HEK293 (cell line): ENCODE measurements at regions not wholly inside any gene's neighbourhood (a gene's known extent, or its start where the extent isn't known, plus 50 kb on each side); places are given as distances from the start of the nearest gene placed in this dataset.

Experiments used
- CTCF ChIA-PET: fragments of 350-600 bp; formaldehyde crosslinking; extraction: SDS; loops from one replicate; lab custom pipeline; 2021; ENCODE audit warnings: antibody characterized with exemption; lab: Yijun Ruan, JAX
- POLR2A ChIA-PET: fragments of 300-600 bp; formaldehyde crosslinking; extraction: SDS; loops from one replicate; lab custom pipeline; 2020; ENCODE audit warnings: antibody characterized with exemption, inconsistent platforms; lab: Yijun Ruan, JAX
- H3K27ac ChIP-seq: fragments of 200-500 bp; sonication (Bioruptor generic); 2 replicates; pipeline ENCODE4 v1.5.1; 2014; ENCODE audit warnings: low read depth, low read length, control low read depth, inconsistent platforms; ENCODE audit errors: extremely low read depth
- H3K36me3 ChIP-seq, 2 experiments: fragments of 200-500 bp in 1 of 2; sonication (Bioruptor generic) in 1 of 2; 1 replicate in 1 of 2; 2 replicates in 1 of 2; pipeline ENCODE4 v1.5.1; 2014 to 2017; ENCODE audit warnings: inconsistent platforms in 2 of 2, low read length in 2 of 2; ENCODE audit not compliant: control insufficient read depth in 2 of 2, insufficient read depth in 1 of 2
- H3K4me1 ChIP-seq: fragments of 200-500 bp; sonication (Bioruptor generic); 2 replicates; pipeline ENCODE4 v1.5.1; 2014; ENCODE audit warnings: mild to moderate bottlenecking, low read length, inconsistent platforms; ENCODE audit not compliant: control insufficient read depth, insufficient read depth
- H3K4me3 ChIP-seq: 2 replicates; pipeline ENCODE4 v1.5.1; 2011; ENCODE audit warnings: low read depth, mild to moderate bottlenecking, control low read depth, low read length, moderate library complexity
- H3K9me3 ChIP-seq: fragments of 200-500 bp; sonication (Bioruptor generic); 2 replicates; pipeline ENCODE4 v1.5.1; 2014; ENCODE audit warnings: low read depth, low read length, inconsistent platforms; ENCODE audit not compliant: control insufficient read depth, insufficient read depth
- BCL6B ChIP-seq: fragments of 450-650 bp; formaldehyde crosslinking; IDR thresholded peaks from 2 replicates; pipeline ENCODE4 v1.5.1; 2017; ENCODE audit warnings: missing biosample characterization, missing genetic modification characterization
- CTCF ChIP-seq: fragments of 450-650 bp; formaldehyde crosslinking; IDR thresholded peaks from 2 replicates; pipeline ENCODE4 v1.5.1; 2016; ENCODE audit warnings: missing biosample characterization, missing genetic modification characterization
- GLIS1 ChIP-seq: fragments of 450-650 bp; formaldehyde crosslinking; IDR thresholded peaks from 2 replicates; pipeline ENCODE4 v1.5.1; 2016; ENCODE audit warnings: missing biosample characterization, missing genetic modification characterization
- KLF16 ChIP-seq: fragments of 450-650 bp; formaldehyde crosslinking; IDR thresholded peaks from 2 replicates; pipeline ENCODE4 v1.5.1; 2017; ENCODE audit warnings: missing biosample characterization, missing genetic modification characterization
- MYNN ChIP-seq: fragments of 450-650 bp; formaldehyde crosslinking; IDR thresholded peaks from 2 replicates; pipeline ENCODE4 v1.5.1; 2016; ENCODE audit warnings: missing biosample characterization, missing genetic modification characterization, borderline replicate concordance
- PRDM10 ChIP-seq: fragments of 450-650 bp; formaldehyde crosslinking; IDR thresholded peaks from 2 replicates; pipeline ENCODE4 v1.5.1; 2016; ENCODE audit warnings: missing biosample characterization, missing genetic modification characterization
- PRDM4 ChIP-seq: fragments of 450-650 bp; formaldehyde crosslinking; IDR thresholded peaks from 2 replicates; pipeline ENCODE4 v1.5.1; 2017; ENCODE audit warnings: missing biosample characterization, missing genetic modification characterization
- PRDM6 ChIP-seq: fragments of 450-650 bp; formaldehyde crosslinking; IDR thresholded peaks from 2 replicates; pipeline ENCODE4 v1.5.1; 2017; ENCODE audit warnings: missing biosample characterization, missing genetic modification characterization
- ZEB2 ChIP-seq: fragments of 450-650 bp; formaldehyde crosslinking; IDR thresholded peaks from 2 replicates; pipeline ENCODE4 v1.5.1; 2016; ENCODE audit warnings: missing biosample characterization, missing genetic modification characterization
- ZIC2 ChIP-seq: fragments of 450-650 bp; formaldehyde crosslinking; IDR thresholded peaks from 2 replicates; pipeline ENCODE4 v1.5.1; 2016; ENCODE audit warnings: missing biosample characterization, missing genetic modification characterization
- ZNF155 ChIP-seq: fragments of 450-650 bp; formaldehyde crosslinking; IDR thresholded peaks from 2 replicates; pipeline ENCODE4 v1.5.1; 2016; ENCODE audit warnings: missing biosample characterization, missing genetic modification characterization
- ZNF580 ChIP-seq: fragments of 450-650 bp; formaldehyde crosslinking; IDR thresholded peaks from 2 replicates; pipeline ENCODE4 v1.5.1; 2016; ENCODE audit warnings: missing biosample characterization, missing genetic modification characterization
- ZNF623 ChIP-seq: fragments of 450-650 bp; formaldehyde crosslinking; IDR thresholded peaks from 2 replicates; pipeline ENCODE4 v1.5.1; 2016; ENCODE audit warnings: missing biosample characterization, missing genetic modification characterization
- ZNF791 ChIP-seq: fragments of 450-650 bp; formaldehyde crosslinking; IDR thresholded peaks from 2 replicates; pipeline ENCODE4 v1.5.1; 2016; ENCODE audit warnings: missing biosample characterization, missing genetic modification characterization
- ZNF837 ChIP-seq: fragments of 450-650 bp; formaldehyde crosslinking; IDR thresholded peaks from 2 replicates; pipeline ENCODE4 v1.5.1; 2016; ENCODE audit warnings: missing biosample characterization, missing genetic modification characterization
- ZNF843 ChIP-seq: fragments of 450-650 bp; formaldehyde crosslinking; IDR thresholded peaks from 2 replicates; pipeline ENCODE4 v1.5.1; 2016; ENCODE audit warnings: missing biosample characterization, missing genetic modification characterization
- ZSCAN18 ChIP-seq: fragments of 450-650 bp; formaldehyde crosslinking; IDR thresholded peaks from 2 replicates; pipeline ENCODE4 v1.5.1; 2016; ENCODE audit warnings: missing biosample characterization, missing genetic modification characterization
- ZXDB ChIP-seq: fragments of 450-650 bp; formaldehyde crosslinking; IDR thresholded peaks from 2 replicates; pipeline ENCODE4 v1.5.1; 2016; ENCODE audit warnings: missing biosample characterization, missing genetic modification characterization

GRCh38 chr3:14288833-14289451 lies 110.3 kb downstream of the LSM3 start:
- H3K4me3 ChIP-seq, result no peak overlapping the region
- no peak for TF ChIP-seq ZXDB (tag by site-specific recombination)
- TF ChIP-seq GLIS1 (tag by site-specific recombination), result peak; percentile 94
- TF ChIP-seq BCL6B (tag by site-specific recombination), result 0 out of 2 replicates have a peak, but pooled peaks have one; percentile 45
- TF ChIP-seq PRDM10 (tag by site-specific recombination), result peak; percentile 74; the same call in 1 of the 2 replicates
- peak; percentile 62 for TF ChIP-seq ZIC2 (tag by site-specific recombination)
- TF ChIP-seq, all 188 proteins: peak for 4
- 0 out of 2 replicates have a peak, but pooled peaks cover 5% of the 10 kb centered on the region for H3K4me1 ChIP-seq
- POLR2A ChIA-PET, result interaction anchor here (0.6 kb wide), 1 partner anchor 803 kb away, joined by 3 read pairs; no protein-coding TSS in a partner anchor
- no peaks in the 10 kb centered on the region for H3K36me3 ChIP-seq
- no peaks in the 10 kb centered on the region for H3K9me3 ChIP-seq
- no peak overlapping the region for H3K27ac ChIP-seq
- CTCF ChIA-PET, result interaction anchor here (0.6 to 2.0 kb wide), 8 partner anchors 10 to 179 kb away, joined by 3 to 6 read pairs (median 4); no protein-coding TSS in a partner anchor

GRCh38 chr3:14289590-14290461 lies 111.2 kb downstream of the LSM3 start:
- Histone ChIP-seq H3K4me3 (no peak overlapping the region), H3K4me1 (0 out of 2 replicates have a peak, but pooled peaks cover 5% of the 10 kb centered on the region), H3K36me3 (no peaks in the 10 kb centered on the region), H3K27ac (no peak overlapping the region), H3K9me3 (no peaks in the 10 kb centered on the region)
- POLR2A ChIA-PET, result interaction anchor here (0.6 kb wide), 1 partner anchor 803 kb away, joined by 3 read pairs; no protein-coding TSS in a partner anchor
- CTCF ChIA-PET, result interaction anchor here (0.8 to 2.0 kb wide), 7 partner anchors 11 to 178 kb away, joined by 3 to 6 read pairs (median 3); no protein-coding TSS in a partner anchor
- TF ChIP-seq ZNF580 (no peak), ZSCAN18 (no peak), ZNF623 (tag by site-specific recombination) (peak; percentile 98), PRDM6 (tag by site-specific recombination) (0 out of 2 replicates have a peak, but pooled peaks have one; percentile 33), CTCF (tag by site-specific recombination) (no peak), ZNF837 (tag by site-specific recombination) (no peak), PRDM4 (no peak), ZNF843 (no peak), ZNF791 (no peak), MYNN (tag by site-specific recombination) (no peak), ZEB2 (tag by site-specific recombination) (peak; percentile 49; the same call in 1 of the 2 replicates), KLF16 (no peak), ZNF155 (tag by site-specific recombination) (no peak)
